Thyroid gland (tissue), 4 donors: ENCODE measurements at regions not wholly inside any gene's neighbourhood (a gene's known extent, or its start where the extent isn't known, plus 50 kb on each side); places are given as distances from the start of the nearest gene placed in this dataset.

Experiments
- DNase-seq, 2 donors: peaks; one replicate each; pipeline ENCODE4 v3.0.0-alpha.2; 2019
- H3K27ac ChIP-seq, 3 donors: fragments of 200-600 bp; sonication (generic); 1 replicate in 2 of 3; 2 replicates in 1 of 3; pipeline ENCODE4 v1.5.1; 2016 to 2019; ENCODE audit warnings: mild to moderate bottlenecking in 1 of 3, moderate library complexity in 1 of 3
- H3K27me3 ChIP-seq: fragments of 200-600 bp; sonication (generic); one replicate; pipeline ENCODE4 v1.5.1; 2019
- H3K36me3 ChIP-seq, 2 donors: fragments of 200-600 bp; sonication (generic); one replicate each; pipeline ENCODE4 v1.5.1; 2016 to 2019
- H3K4me1 ChIP-seq, 2 donors: fragments of 200-600 bp; sonication (generic); one replicate each; pipeline ENCODE4 v1.5.1; 2017 to 2019
- H3K4me3 ChIP-seq, 3 donors: fragments of 200-600 bp; sonication (generic); replicated peaks in 1 of 3; 1 replicate in 2 of 3; 2 replicates in 1 of 3; pipeline ENCODE4 v1.5.1; 2016; ENCODE audit warnings: mild to moderate bottlenecking in 1 of 3
- H3K9me3 ChIP-seq: fragments of 200-600 bp; sonication (generic); one replicate; pipeline ENCODE4 v1.5.1; 2017
- POLR2A ChIP-seq, 2 donors: fragments of 450-650 bp; IDR thresholded peaks; one replicate each; pipeline ENCODE4 v1.6.1; 2017; ENCODE audit warnings: antibody characterized with exemption in 2 of 2, mild to moderate bottlenecking in 2 of 2, moderate library complexity in 1 of 2
- WGBS, 2 donors: methylation state at CpG; one replicate each; pipeline ENCODE4 v1.1.5; 2017; 5-methylcytosine and 5-hydroxymethylcytosine counted together
- intact Hi-C: fragments of 100-400 bp; cut with DNase I; formaldehyde crosslinking; loops from one replicate; pipeline ENCODE4 v1.15.1; 2023
- TF ChIP-seq, protein P1 (sequence below), 6 experiments: fragments of 200-600 bp in 3 of 6; fragments of 450-650 bp in 3 of 6; sonication (generic) in 3 of 6; IDR thresholded peaks; one replicate each; pipeline ENCODE4 v1.5.1; 2016 to 2019; ENCODE audit warnings: antibody characterized with exemption in 6 of 6, mild to moderate bottlenecking in 2 of 6, inconsistent platforms in 1 of 6, moderate library complexity in 1 of 6

DNA sequence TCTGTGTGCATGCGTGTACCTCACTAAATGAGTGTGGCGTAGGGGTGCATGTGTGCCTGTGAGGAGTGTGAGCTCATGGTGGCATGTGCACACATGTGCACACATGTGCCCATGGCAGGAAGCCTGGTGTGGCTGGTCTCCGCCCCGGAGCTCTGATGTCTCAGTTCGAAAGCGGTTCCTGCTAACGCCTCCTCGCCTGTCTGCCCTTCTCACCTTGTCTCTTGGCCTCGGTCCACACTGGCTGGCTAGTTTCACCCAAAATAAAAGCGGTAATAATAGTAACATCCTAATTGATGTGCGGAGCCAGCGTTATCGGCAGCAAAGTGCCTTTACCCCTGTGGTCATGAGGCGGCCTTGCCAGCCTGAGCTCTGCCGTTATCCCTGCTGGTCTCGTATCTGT lies 1190.4 kb downstream of the BRD1 start:
- intact Hi-C loops, result no loop called here
- Histone ChIP-seq H3K4me3 (no peak overlapping the region), H3K27ac (no peak overlapping the region), H3K4me1 (no peaks in the 10 kb centered on the region), H3K9me3 (no peaks in the 10 kb centered on the region), H3K36me3 (no peaks in the 10 kb centered on the region), H3K27me3 (no peaks in the 10 kb centered on the region)
- no peak for TF ChIP-seq POLR2A (IDR thresholded peaks at IDR 0.05)
- 87 to 89% methylated on average over 15 to 16 of the region's 16 CpGs for WGBS, 2 donors
- no peak for DNase-seq

DNA sequence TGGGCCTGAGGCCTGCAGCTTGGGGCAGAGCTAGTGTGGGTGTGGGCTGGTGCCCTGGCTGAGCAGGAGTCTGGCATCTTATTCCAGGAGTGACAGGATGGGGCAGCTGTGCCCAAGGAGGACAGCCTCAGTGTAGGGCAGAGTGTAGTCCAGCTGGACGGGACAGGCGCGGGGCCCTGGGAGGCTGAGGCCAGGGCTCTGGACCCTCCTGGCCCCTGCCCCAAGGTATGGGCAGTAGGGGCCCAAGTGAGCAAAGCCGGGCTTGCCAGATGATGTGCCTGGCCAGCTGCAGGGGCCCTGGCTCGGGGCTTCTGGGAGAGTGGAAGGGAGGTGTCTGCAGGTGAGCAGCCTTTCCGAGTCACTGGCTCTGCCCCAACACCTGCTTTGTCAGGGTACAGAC lies 1190.9 kb downstream of the BRD1 start:
- TF ChIP-seq, protein P1, sequence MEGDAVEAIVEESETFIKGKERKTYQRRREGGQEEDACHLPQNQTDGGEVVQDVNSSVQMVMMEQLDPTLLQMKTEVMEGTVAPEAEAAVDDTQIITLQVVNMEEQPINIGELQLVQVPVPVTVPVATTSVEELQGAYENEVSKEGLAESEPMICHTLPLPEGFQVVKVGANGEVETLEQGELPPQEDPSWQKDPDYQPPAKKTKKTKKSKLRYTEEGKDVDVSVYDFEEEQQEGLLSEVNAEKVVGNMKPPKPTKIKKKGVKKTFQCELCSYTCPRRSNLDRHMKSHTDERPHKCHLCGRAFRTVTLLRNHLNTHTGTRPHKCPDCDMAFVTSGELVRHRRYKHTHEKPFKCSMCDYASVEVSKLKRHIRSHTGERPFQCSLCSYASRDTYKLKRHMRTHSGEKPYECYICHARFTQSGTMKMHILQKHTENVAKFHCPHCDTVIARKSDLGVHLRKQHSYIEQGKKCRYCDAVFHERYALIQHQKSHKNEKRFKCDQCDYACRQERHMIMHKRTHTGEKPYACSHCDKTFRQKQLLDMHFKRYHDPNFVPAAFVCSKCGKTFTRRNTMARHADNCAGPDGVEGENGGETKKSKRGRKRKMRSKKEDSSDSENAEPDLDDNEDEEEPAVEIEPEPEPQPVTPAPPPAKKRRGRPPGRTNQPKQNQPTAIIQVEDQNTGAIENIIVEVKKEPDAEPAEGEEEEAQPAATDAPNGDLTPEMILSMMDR (IDR thresholded peaks at IDR 0.05), result no peak
- no peak for TF ChIP-seq POLR2A (IDR thresholded peaks at IDR 0.05)
- Histone ChIP-seq H3K9me3 (no peaks in the 10 kb centered on the region), H3K36me3 (no peaks in the 10 kb centered on the region), H3K27ac (no peak overlapping the region), H3K4me3 (no peak overlapping the region), H3K27me3 (no peaks in the 10 kb centered on the region), H3K4me1 (no peaks in the 10 kb centered on the region)
- DNase-seq, result no peak
- 85 to 90% methylated on average over 3 to 5 of the region's 6 CpGs for WGBS, 2 donors
- intact Hi-C loops, result no loop called here

DNA sequence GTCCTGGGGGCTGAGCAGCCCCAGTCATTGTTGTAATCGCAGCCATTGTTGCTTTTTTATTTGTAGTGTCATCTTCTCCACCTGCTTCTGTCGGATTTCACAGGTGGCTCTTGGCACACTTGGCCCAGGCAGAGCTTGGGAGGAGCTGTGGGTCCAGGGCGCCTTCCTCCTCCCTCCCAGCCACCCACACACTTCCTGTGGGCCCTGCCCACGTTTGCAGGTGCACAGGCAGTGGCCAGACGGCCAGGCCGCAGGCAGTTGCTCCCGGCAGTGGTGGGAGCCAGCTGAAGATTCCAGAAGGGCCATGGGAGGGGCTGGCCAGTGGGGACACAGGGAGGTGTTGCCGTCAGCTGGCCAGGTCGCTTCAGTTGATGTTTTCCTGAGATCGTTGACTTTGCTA lies 1191.9 kb downstream of the BRD1 start:
- DNase-seq, result no peak
- TF ChIP-seq POLR2A (IDR thresholded peaks at IDR 0.05), result no peak
- TF ChIP-seq, protein P1 (IDR thresholded peaks at IDR 0.05), result no peak
- H3K4me3 ChIP-seq, result no peak overlapping the region
- 17 to 33% methylated on average over 8 to 10 of the region's 10 CpGs for WGBS, 2 donors
- no peaks in the 10 kb centered on the region for H3K9me3 ChIP-seq
- no peaks in the 10 kb centered on the region for H3K27me3 ChIP-seq
- intact Hi-C loops, result no loop called here
- no peaks in the 10 kb centered on the region for H3K4me1 ChIP-seq
- H3K36me3 ChIP-seq, result no peaks in the 10 kb centered on the region
- H3K27ac ChIP-seq, result no peak overlapping the region

DNA sequence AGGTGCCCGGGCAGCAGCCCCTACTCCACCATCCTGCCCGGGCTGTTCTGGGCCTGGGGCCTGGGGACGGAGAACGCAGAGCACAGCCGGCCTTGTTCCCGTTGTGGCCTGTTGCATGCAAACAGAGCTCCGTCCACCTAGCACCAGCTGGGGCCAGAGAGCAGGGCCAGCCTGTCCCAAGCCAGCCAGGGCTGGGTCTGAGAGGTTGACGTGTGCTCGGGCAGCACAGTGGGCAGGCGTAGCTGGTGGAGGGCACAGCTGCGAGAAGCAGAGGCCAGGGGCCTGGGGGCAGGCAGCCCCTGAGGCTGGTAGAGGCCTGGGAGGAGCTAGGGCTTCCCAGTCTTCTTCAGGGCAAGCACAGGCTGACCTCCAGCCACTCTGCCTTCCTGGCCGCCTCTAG lies 1192.6 kb downstream of the BRD1 start:
- 85 to 95% methylated on average over 6 to 11 of the region's 12 CpGs for WGBS, 2 donors
- no peak for DNase-seq
- no peak for TF ChIP-seq POLR2A (IDR thresholded peaks at IDR 0.05)
- TF ChIP-seq, protein P1 (IDR thresholded peaks at IDR 0.05), result no peak
- no peaks in the 10 kb centered on the region for H3K4me1 ChIP-seq
- H3K27me3 ChIP-seq, result no peaks in the 10 kb centered on the region
- H3K4me3 ChIP-seq, result no peak overlapping the region
- H3K36me3 ChIP-seq, result no peaks in the 10 kb centered on the region
- no peaks in the 10 kb centered on the region for H3K9me3 ChIP-seq
- H3K27ac ChIP-seq, result no peak overlapping the region
- intact Hi-C loops, result no loop called here

DNA sequence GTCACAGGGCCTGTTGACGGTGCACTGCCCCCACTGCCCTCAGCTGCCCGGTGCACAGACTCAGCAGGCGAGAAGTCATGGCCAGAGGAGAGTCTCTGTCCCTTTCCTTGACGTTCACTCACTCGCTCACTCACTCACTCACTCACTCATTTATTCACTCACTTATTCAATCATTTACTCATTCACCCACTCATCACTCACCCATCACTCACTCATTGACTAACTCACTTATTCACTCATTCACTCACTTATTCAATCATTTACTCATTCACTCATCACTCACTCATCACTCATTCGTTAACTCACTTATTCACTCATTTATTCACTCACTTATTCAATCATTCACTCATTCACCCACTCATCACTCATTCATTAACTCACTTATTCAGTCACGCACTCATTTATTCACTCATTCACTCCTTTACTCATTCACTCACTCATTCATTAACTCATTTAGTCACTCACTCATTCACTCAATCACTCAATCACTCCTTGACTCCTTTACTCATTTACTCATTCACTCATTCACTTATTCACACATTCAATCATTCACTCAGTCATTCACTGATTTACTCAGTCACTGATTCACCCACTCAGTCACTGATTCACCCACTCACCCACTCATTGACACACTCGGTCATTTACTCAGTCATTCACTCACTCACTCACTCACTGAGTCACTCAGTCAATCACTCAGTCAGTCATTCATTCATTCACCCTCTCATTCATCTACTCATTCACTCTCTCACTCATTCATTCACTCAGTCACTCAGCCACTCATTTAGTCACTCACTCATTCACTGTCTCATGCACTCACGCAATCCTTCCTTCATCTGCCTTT lies 1193.5 kb downstream of the BRD1 start:
- 78 to 79% methylated on average over 9 of the region's 9 CpGs for WGBS, 2 donors
- intact Hi-C loops, result no loop called here
- Histone ChIP-seq H3K4me3 (no peak overlapping the region), H3K27ac (no peak overlapping the region), H3K27me3 (no peaks in the 10 kb centered on the region), H3K4me1 (no peaks in the 10 kb centered on the region), H3K36me3 (no peaks in the 10 kb centered on the region), H3K9me3 (no peaks in the 10 kb centered on the region)
- no peak for DNase-seq
- no peak for TF ChIP-seq POLR2A (IDR thresholded peaks at IDR 0.05)
- TF ChIP-seq, protein P1 (IDR thresholded peaks at IDR 0.05), result no peak
